ENCODE measurements at regions not wholly inside any gene's neighbourhood (a gene's known extent, or its start where the extent isn't known, plus 50 kb on each side); places are given as distances from the start of the nearest gene placed in this dataset.

DNA sequence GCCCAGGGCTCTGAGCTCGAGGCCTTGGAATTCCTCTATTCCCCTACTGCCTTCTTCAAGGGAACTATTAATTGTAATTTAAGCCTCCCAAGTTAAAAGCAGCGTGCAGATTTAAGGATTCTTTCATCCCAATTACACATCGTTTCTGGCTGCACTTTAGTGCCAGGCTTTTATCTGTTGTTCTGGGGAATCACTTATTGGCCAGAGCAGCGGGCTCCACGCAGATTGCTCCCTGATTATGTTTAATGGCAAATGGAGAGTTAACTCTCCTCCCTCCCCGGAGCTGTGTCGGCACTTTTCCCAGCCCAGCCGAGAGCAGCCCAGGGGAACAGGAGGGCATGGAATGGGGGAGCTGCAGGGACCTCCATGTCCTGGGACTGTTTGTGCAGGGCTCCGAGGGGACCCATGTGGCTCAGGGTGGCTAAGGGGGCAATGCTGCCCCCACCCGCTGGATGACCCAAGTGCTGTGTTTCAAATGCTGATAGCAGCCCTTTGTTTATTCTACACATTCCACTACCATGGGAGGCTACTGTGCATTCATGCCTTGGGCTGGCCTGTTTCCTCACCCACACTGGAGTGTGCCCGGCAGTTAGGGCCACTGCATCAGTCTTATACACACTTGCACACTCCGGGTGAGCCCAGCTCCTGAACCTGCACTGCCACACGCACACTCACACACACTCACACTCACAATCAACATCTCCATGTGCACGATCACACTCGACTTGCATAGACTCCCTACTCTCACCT is 93.3 kb upstream of the POU3F1 start:
- TF ChIP-seq, protein P1, sequence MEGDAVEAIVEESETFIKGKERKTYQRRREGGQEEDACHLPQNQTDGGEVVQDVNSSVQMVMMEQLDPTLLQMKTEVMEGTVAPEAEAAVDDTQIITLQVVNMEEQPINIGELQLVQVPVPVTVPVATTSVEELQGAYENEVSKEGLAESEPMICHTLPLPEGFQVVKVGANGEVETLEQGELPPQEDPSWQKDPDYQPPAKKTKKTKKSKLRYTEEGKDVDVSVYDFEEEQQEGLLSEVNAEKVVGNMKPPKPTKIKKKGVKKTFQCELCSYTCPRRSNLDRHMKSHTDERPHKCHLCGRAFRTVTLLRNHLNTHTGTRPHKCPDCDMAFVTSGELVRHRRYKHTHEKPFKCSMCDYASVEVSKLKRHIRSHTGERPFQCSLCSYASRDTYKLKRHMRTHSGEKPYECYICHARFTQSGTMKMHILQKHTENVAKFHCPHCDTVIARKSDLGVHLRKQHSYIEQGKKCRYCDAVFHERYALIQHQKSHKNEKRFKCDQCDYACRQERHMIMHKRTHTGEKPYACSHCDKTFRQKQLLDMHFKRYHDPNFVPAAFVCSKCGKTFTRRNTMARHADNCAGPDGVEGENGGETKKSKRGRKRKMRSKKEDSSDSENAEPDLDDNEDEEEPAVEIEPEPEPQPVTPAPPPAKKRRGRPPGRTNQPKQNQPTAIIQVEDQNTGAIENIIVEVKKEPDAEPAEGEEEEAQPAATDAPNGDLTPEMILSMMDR (conservative IDR thresholded peaks at IDR 0.05; ENCODE audit: low read depth in 2 of 2) = peak in 1 of 2 experiments; percentile 34; a peak in 2 of 4 replicates
- no peak for TF ChIP-seq POLR2AphosphoS5 (IDR thresholded peaks at IDR 0.05; ENCODE audit: low read depth)

Measured in GM23338 (cell line).